RWPE1 (cell line): ENCODE measurements at regions not wholly inside any gene's neighbourhood (a gene's known extent, or its start where the extent isn't known, plus 50 kb on each side); places are given as distances from the start of the nearest gene placed in this dataset.
"Not testable (repeated sequence)": the region's sequence is repeated elsewhere in the genome, so short reads cannot be mapped to it uniquely, and the experiment has no call there.

Experiments used
- CTCF ChIA-PET: fragments of 350-600 bp; sonication (Branson Sonifier 250); formaldehyde crosslinking; extraction: SDS; loops from one replicate; lab custom pipeline; 2021; lab: Yijun Ruan, JAX
- POLR2A ChIA-PET: fragments of 400-600 bp; formaldehyde crosslinking; extraction: SDS; loops from one replicate; lab custom pipeline; 2020; ENCODE audit warnings: antibody characterized with exemption; ENCODE audit not compliant: low non-redundant PET; lab: Yijun Ruan, JAX
- DNase-seq: peaks from one replicate; pipeline ENCODE4 v3.0.0; 2012; ENCODE audit warnings: low spot score
- H3K27ac ChIP-seq: fragments of 450-650 bp; 2 replicates; pipeline ENCODE4 v1.5.1; 2017
- TF ChIP-seq, protein P1 (sequence below): fragments of 450-650 bp; conservative IDR thresholded peaks from 2 replicates; pipeline ENCODE4 v1.5.1; 2017; ENCODE audit warnings: low read depth, mild to moderate bottlenecking

DNA sequence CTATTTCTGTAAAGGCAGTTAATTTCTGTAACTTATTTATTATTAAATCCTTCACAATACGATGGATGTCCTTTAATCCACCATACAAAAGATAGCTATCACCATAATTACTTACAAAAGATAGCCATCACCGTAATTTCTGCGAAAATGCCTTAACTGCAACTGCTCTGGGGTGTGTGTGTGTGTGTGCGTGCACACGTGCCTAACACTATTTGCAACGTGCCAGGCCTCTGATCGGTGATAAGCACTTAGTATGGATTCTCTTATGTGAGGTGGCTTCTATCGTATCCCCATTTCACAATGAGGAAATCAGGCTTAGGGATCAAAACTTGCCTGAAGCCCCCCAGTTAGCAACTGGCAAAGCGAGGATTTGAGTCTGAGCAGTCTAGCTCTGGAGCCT lies 67.1 kb upstream of the RBM24 start:
- POLR2A ChIA-PET, result no interaction called here
- H3K27ac ChIP-seq, result no peak overlapping the region
- TF ChIP-seq, protein P1, sequence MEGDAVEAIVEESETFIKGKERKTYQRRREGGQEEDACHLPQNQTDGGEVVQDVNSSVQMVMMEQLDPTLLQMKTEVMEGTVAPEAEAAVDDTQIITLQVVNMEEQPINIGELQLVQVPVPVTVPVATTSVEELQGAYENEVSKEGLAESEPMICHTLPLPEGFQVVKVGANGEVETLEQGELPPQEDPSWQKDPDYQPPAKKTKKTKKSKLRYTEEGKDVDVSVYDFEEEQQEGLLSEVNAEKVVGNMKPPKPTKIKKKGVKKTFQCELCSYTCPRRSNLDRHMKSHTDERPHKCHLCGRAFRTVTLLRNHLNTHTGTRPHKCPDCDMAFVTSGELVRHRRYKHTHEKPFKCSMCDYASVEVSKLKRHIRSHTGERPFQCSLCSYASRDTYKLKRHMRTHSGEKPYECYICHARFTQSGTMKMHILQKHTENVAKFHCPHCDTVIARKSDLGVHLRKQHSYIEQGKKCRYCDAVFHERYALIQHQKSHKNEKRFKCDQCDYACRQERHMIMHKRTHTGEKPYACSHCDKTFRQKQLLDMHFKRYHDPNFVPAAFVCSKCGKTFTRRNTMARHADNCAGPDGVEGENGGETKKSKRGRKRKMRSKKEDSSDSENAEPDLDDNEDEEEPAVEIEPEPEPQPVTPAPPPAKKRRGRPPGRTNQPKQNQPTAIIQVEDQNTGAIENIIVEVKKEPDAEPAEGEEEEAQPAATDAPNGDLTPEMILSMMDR, result no peak
- CTCF ChIA-PET, result interaction anchor here (0.6 to 0.8 kb wide), 3 partner anchors 73 to 1336 kb away, joined by 3 to 6 read pairs (median 4); no protein-coding TSS in a partner anchor
- no peak for DNase-seq

DNA sequence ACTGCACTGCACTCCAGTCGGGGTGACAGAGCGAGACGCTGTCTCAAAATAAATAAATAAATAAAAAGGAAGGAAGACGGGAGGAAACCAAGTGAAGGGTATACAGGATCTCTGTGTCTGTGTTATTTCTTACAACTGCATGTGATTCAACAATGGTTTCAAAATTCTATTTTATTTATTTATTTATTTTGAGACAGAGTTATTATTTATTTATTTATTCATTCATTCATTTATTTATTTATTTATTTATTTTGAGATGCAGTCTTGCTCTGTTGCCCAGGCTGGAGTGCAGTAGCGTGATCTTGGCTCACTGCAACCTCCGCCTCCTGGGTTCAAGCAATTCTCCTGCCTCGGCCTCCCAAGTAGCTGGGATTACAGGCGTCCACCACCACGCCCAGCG lies 64.2 kb upstream of the RBM24 start:
- H3K27ac ChIP-seq, POLR2A ChIA-PET, CTCF ChIA-PET, DNase-seq: not testable (repeated sequence)

DNA sequence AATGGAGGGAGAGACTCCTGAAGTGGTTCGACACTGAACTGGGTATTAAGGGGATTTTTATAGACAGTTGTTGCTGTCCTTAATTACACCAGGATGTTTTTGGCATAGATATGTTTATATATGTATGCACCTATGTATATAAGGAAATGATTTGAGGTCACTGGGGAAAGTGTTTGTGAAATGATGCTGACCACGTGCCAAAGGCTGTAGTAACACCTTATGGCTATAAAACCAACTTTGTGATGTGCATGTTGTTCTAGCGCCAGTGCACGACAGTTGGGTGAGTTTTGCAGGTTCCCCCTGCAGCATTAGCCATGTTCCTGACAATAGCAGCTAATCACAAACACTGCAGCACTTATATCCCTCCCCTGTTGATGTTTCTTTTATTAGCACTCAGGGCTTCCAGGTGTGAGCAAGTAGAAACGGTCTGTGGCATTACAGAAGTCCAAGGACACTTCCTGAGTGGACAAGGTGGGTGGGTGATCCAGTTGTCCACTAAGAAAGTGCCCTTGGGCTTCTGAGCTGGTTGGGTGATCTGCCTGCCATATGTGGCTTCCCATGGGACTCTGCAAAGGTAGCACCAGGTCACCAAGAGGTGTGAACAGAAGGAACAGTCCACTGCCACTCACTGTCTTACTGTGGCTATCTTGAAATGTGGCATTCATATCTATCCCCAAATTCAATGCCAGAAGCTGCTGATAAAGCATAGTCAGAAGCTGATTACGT lies 63.0 kb upstream of the RBM24 start:
- ChIA-PET CTCF (no interaction called here), POLR2A (no interaction called here)
- TF ChIP-seq, protein P1, result no peak
- no peak for DNase-seq
- no peak overlapping the region for H3K27ac ChIP-seq

DNA sequence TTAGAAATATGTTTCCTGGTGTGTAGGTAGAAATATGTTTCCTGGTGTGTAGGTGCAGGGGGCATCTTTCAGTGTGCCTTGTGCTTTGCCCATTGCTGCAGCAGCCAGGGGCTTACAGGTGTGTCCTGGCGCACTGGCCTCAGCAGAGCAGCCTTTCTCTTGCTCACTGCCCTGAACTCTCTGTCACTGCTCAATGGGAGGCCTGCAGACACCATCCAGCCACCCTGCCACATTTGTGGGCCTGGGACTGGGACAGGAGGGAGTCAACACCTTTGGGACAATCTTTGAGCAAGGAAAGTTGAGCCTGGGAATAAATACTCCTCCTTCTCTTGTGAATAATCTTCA lies 62.4 kb upstream of the RBM24 start:
- POLR2A ChIA-PET, result no interaction called here
- TF ChIP-seq, protein P1, result no peak
- CTCF ChIA-PET, result no interaction called here
- H3K27ac ChIP-seq, result no peak overlapping the region
- DNase-seq, result no peak

DNA sequence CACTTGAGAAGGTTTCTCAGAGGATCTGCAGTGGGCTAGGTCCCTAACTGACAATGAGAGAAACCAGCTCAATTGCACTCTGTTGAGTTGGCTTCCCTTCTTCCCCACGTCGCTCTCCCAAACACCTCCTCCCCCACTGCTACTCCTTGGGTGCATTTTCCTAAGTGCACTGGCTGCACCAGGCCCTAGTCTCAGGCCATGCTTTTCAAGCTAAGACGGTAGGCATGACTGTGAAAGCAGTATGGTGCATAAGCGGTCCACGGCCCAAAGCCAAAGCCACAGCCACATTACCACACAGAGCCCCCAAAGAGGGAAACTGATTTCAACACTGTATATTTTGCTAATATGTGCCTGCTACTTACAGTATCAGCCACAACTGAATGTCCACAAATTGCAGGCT lies 62.1 kb upstream of the RBM24 start:
- CTCF ChIA-PET, result no interaction called here
- TF ChIP-seq, protein P1, result no peak
- POLR2A ChIA-PET, result no interaction called here
- no peak overlapping the region for H3K27ac ChIP-seq
- no peak for DNase-seq

DNA sequence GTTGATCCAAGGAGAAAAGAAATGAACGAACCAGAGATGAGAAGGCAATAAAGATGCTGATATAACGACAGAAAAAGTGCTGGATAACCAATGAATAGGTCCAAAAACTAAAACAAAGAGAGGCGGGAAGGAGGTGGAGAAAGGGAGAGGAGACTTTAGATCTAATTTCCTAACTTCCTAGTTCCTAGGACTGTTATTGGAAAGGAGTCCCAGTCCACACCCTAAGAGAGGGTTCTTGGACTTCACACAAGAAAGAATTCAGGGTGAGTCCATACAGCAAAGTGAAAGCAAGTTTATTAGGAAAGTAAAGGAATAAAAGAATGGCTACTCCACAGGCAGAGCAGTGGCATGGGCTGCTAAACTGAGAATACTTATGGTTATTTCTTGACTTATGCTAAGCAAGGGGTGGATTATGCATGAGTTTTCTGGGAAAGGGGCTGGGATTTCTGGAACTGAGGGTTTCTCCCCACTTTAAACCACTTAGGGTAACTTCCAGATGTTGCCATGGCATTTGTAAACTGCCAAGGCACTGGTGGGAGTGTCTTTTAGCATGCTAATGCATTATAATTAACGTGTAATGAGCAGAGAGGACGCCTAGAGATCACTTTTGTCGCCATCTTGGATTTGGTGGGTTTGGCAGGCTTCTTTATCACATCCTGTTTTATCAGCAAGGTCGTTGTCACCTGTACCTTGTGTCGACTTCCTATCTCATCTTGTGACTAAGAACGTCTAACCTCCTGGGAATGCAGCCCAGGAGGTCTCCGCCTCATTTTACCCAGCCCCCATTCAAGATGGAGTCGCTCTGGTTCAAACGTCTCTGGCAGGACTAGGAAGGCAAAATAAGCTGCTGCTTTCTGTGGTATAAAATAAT lies 60.9 kb upstream of the RBM24 start:
- TF ChIP-seq, protein P1, result no peak
- no peak overlapping the region for H3K27ac ChIP-seq
- DNase-seq, result no peak
- CTCF ChIA-PET, result no interaction called here
- POLR2A ChIA-PET, result no interaction called here

DNA sequence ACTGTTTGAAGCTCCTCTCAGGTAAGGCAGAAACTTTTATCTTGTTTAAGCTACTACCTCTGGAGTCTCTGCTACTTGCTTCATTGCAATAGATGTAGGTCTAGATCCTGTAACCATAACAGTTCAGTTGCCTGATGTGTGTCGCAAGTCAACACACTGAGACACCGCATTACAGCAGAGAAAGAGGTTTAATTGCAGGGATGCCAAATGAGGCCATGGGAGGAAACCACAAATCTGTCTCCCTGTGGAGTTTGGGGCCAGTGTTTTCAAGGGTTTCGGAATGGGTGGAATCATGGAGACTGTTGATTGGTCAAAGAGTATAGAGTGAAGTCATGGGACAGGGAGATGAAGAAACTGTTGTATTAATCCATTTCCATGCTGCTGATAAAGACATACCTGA lies 57.1 kb upstream of the RBM24 start:
- ChIA-PET CTCF (no interaction called here), POLR2A (no interaction called here)
- TF ChIP-seq, protein P1, result no peak
- H3K27ac ChIP-seq, result no peak overlapping the region
- no peak for DNase-seq

DNA sequence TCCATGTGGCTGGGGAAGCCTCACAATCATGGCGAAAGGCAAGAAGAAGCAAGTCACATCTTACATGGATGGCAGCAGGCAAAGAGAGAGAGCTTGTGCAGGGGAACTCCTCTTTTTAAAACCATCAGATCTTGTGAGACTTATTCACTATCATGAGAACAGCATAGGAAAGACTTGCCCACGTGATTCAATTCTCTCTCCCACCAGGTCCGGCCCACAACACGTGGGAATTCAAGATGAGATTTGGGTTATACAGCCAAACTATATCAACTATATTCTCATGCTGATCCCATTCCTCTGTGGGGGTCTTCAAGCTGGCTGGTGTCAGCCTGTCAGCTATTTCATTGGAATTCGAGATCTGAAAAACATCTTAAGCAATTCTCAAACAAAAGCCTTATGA lies 56.7 kb upstream of the RBM24 start:
- DNase-seq, POLR2A ChIA-PET, CTCF ChIA-PET, H3K27ac ChIP-seq: not testable (repeated sequence)
